Colonic mucosa (tissue), 4 donors: ENCODE measurements at regions not wholly inside any gene's neighbourhood (a gene's known extent, or its start where the extent isn't known, plus 50 kb on each side); places are given as distances from the start of the nearest gene placed in this dataset.

Experiments used
- DNase-seq: peaks from one replicate; pipeline ENCODE4 v3.0.0-alpha.2; 2020
- H3K27ac ChIP-seq: fragments of 200-600 bp; one replicate; pipeline ENCODE4 v1.8.0; 2021
- H3K27me3 ChIP-seq: fragments of 200-600 bp; one replicate; pipeline ENCODE4 v1.8.0; 2021
- H3K36me3 ChIP-seq: fragments of 200-600 bp; one replicate; pipeline ENCODE4 v1.8.0; 2021
- H3K4me1 ChIP-seq: fragments of 200-600 bp; one replicate; pipeline ENCODE4 v1.8.0; 2021; ENCODE audit warnings: mild to moderate bottlenecking
- H3K4me3 ChIP-seq: fragments of 200-600 bp; one replicate; pipeline ENCODE4 v1.8.0; 2021
- H3K9ac ChIP-seq, 2 donors: one replicate each; pipeline ENCODE4 v1.7.0; 2013; ENCODE audit warnings: control low read depth in 2 of 2, low read depth in 2 of 2, low read length in 2 of 2
- H3K9me3 ChIP-seq: fragments of 200-600 bp; one replicate; pipeline ENCODE4 v1.8.0; 2021
- CTCF ChIP-seq: fragments of 200-600 bp; IDR thresholded peaks from one replicate; pipeline ENCODE4 v1.8.0; 2022; ENCODE audit warnings: antibody characterized with exemption, mild to moderate bottlenecking
- intact Hi-C: fragments of 100-400 bp; cut with DNase I; formaldehyde crosslinking; loops from one replicate; pipeline ENCODE4 v1.14.1; 2022
- donor health status: healthy.
- donor health status: DM: no; HTN: no; CAD: no.
- donor health status: DM: no; HTN: no; CAD: no.

GRCh38 chr6:74554041-74554440 is 651.8 kb downstream of the COL12A1 start:
- Histone ChIP-seq H3K9me3 (no peaks in the 10 kb centered on the region), H3K27ac (no peak overlapping the region), H3K9ac (no peak overlapping the region), H3K4me1 (no peaks in the 10 kb centered on the region), H3K27me3 (no peaks in the 10 kb centered on the region), H3K4me3 (no peak overlapping the region), H3K36me3 (no peaks in the 10 kb centered on the region)
- TF ChIP-seq CTCF = no peak
- DNase-seq = no peak
- intact Hi-C loops = no loop called here

- Histone ChIP-seq H3K27me3 (no peaks in the 10 kb centered on the region), H3K27ac (no peak overlapping the region), H3K9me3 (no peaks in the 10 kb centered on the region), H3K4me3 (no peak overlapping the region), H3K9ac (no peak overlapping the region), H3K36me3 (no peaks in the 10 kb centered on the region), H3K4me1 (no peaks in the 10 kb centered on the region)
- intact Hi-C loops = no loop called here
- DNase-seq = no peak
- no peak for TF ChIP-seq CTCF
These were observed 654.0 kb downstream of the COL12A1 start for GRCh38 chr6:74551896-74552295.

- no peak for DNase-seq
- Histone ChIP-seq H3K27ac (no peak overlapping the region), H3K9me3 (no peaks in the 10 kb centered on the region), H3K36me3 (no peaks in the 10 kb centered on the region), H3K27me3 (no peaks in the 10 kb centered on the region), H3K4me1 (no peaks in the 10 kb centered on the region), H3K4me3 (no peak overlapping the region), H3K9ac (no peak overlapping the region)
- no peak for TF ChIP-seq CTCF
- intact Hi-C loops = no loop called here
These were observed 655.0 kb downstream of the COL12A1 start for GRCh38 chr6:74550821-74551220.

- intact Hi-C loops = no loop called here
- Histone ChIP-seq H3K27ac (no peak overlapping the region), H3K27me3 (no peaks in the 10 kb centered on the region), H3K4me1 (no peaks in the 10 kb centered on the region), H3K9me3 (no peaks in the 10 kb centered on the region), H3K36me3 (no peaks in the 10 kb centered on the region), H3K9ac (no peak overlapping the region), H3K4me3 (no peak overlapping the region)
- TF ChIP-seq CTCF = no peak
- DNase-seq = no peak
These were observed 656.1 kb downstream of the COL12A1 start for GRCh38 chr6:74549746-74550145.

GRCh38 chr6:74534465-74535211 is 671.2 kb downstream of the COL12A1 start:
- Histone ChIP-seq H3K4me1 (no peaks in the 10 kb centered on the region), H3K36me3 (no peaks in the 10 kb centered on the region), H3K27me3 (no peaks in the 10 kb centered on the region), H3K9ac (no peak overlapping the region), H3K27ac (peak overlapping the region; percentile 42), H3K9me3 (no peaks in the 10 kb centered on the region), H3K4me3 (no peak overlapping the region)
- peak; percentile 30 for DNase-seq
- intact Hi-C loops = no loop called here
- TF ChIP-seq CTCF = no peak
